Effector memory CD8-positive, alpha-beta T cell (primary cell): ENCODE measurements at regions not wholly inside any gene's neighbourhood (a gene's known extent, or its start where the extent isn't known, plus 50 kb on each side); places are given as distances from the start of the nearest gene placed in this dataset.
"Not testable (repeated sequence)": the region's sequence is repeated elsewhere in the genome, so short reads cannot be mapped to it uniquely, and the experiment has no call there.

Experiments
- ATAC-seq: fragments of 150-1000 bp; cut with Tn5 transposase; replicated peaks from 2 replicates; pipeline ENCODE4 v1.10.0; 2021; ENCODE audit warnings: mild to moderate bottlenecking, moderate library complexity
- DNase-seq, 3 experiments: peaks; one replicate each; pipeline ENCODE4 v3.0.0; 2021
- H3K27ac Mint-ChIP-seq, 2 donors: one replicate each; pipeline ENCODE4 v1.8.0; 2022; ENCODE audit warnings: mild to moderate bottlenecking in 2 of 2, mixed read lengths in 2 of 2, moderate library complexity in 2 of 2
- H3K27me3 Mint-ChIP-seq, 2 donors: one replicate each; pipeline ENCODE4 v1.8.0; 2022; ENCODE audit warnings: mixed read lengths in 2 of 2
- H3K36me3 Mint-ChIP-seq: one replicate; pipeline ENCODE4 v1.8.0; 2022; ENCODE audit warnings: mild to moderate bottlenecking, moderate library complexity, mixed read lengths; ENCODE audit not compliant: insufficient read depth
- H3K4me1 Mint-ChIP-seq, 2 donors: one replicate each; pipeline ENCODE4 v1.8.0; 2022; ENCODE audit warnings: low read depth in 2 of 2, mixed read lengths in 2 of 2
- H3K4me3 Mint-ChIP-seq, 2 donors: one replicate each; pipeline ENCODE4 v1.8.0; 2022; ENCODE audit warnings: mild to moderate bottlenecking in 2 of 2, mixed read lengths in 2 of 2, moderate library complexity in 2 of 2
- H3K9me3 Mint-ChIP-seq, 2 donors: one replicate each; pipeline ENCODE4 v1.8.0; 2022; ENCODE audit warnings: mixed read lengths in 2 of 2

- Mint-ChIP-seq H3K36me3 (no peaks in the 10 kb centered on the region), H3K27me3 (peaks cover 56 to 81% of the 10 kb centered on the region in 2 donors), H3K27ac (no peak overlapping the region), H3K4me1 (peaks cover 9% of the 10 kb centered on the region in 2 donors), H3K9me3 (no peaks in the 10 kb centered on the region), H3K4me3 (peak overlapping the region; percentile 42 to 57)
- DNase-seq (no peak), ATAC-seq (no peak)
Observed at GRCh38 chr22:25281675-25282345, 62.4 kb downstream of the CRYBB2 start.

- Mint-ChIP-seq H3K27me3 (peaks cover 56 to 85% of the 10 kb centered on the region in 2 donors), H3K27ac (no peak overlapping the region), H3K9me3 (no peaks in the 10 kb centered on the region), H3K36me3 (no peaks in the 10 kb centered on the region), H3K4me3 (peak overlapping the region; percentile 42 to 57), H3K4me1 (peaks cover 9% of the 10 kb centered on the region in 2 donors)
- ATAC-seq (no peak), DNase-seq (no peak)
Observed at GRCh38 chr22:25282346-25282670, 62.9 kb downstream of the CRYBB2 start.

- H3K4me1 Mint-ChIP-seq = peaks cover 9% of the 10 kb centered on the region in 2 donors
- no peak overlapping the region for H3K27ac Mint-ChIP-seq
- no peak for ATAC-seq
- H3K36me3 Mint-ChIP-seq = no peaks in the 10 kb centered on the region
- peaks cover 56 to 83% of the 10 kb centered on the region in 2 donors for H3K27me3 Mint-ChIP-seq
- H3K4me3 Mint-ChIP-seq = no peak overlapping the region
- H3K9me3 Mint-ChIP-seq = no peaks in the 10 kb centered on the region
- no peak for DNase-seq
Observed at GRCh38 chr22:25282671-25283561, 63.5 kb downstream of the CRYBB2 start.

GRCh38 chr22:25288481-25288880 is 69.0 kb downstream of the CRYBB2 start:
- H3K27ac Mint-ChIP-seq, ATAC-seq, H3K36me3 Mint-ChIP-seq, DNase-seq, H3K4me1 Mint-ChIP-seq, H3K9me3 Mint-ChIP-seq, H3K4me3 Mint-ChIP-seq: not testable (repeated sequence)
- H3K27me3 Mint-ChIP-seq = peaks cover 21 to 31% of the 10 kb centered on the region in 2 donors

DNA sequence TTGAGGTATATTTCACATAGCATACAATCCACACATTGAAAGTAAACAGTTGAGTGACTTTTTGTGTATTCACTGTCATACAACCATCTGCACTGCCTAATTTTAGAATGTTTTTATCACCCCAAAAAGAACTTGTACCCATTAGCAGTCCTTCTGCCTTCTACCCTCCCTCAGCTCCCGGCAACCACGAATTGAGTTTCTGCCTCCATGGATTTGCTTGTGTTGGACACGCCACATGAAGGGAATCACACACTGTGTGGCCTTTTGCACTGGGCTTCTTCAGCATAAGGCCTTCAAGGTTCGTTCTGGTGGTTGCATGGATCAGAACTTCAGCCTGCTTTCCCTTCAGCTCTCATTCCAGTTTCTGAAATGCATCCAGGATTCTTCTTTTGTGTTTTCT is 82.5 kb downstream of the CRYBB2 start:
- not testable (repeated sequence) for H3K4me1 Mint-ChIP-seq, ATAC-seq, H3K36me3 Mint-ChIP-seq, DNase-seq, H3K27ac Mint-ChIP-seq, H3K4me3 Mint-ChIP-seq, H3K9me3 Mint-ChIP-seq
- peaks cover 37 to 48% of the 10 kb centered on the region in 2 donors for H3K27me3 Mint-ChIP-seq

DNA sequence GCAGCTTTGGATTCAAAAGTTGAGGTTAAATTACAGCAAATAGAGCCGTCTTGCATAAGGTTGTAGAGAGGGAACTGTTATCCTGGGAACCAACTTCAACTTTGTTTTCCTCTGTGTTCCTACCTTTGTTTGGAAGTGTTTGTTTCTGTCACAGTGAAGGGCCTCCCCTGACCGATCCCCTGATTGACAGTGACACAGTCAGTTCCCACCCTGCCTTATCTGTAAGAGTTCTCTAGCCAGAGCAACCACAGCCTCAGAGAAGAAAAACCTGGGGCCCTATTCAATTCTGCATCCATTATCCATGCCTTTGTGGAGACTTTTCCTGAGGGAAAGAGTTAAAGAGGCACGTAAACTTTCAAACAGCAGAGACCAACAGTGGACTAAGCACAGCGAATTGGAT is 90.1 kb downstream of the CRYBB2 start:
- not testable (repeated sequence) for H3K36me3 Mint-ChIP-seq, H3K27ac Mint-ChIP-seq, DNase-seq, ATAC-seq, H3K4me3 Mint-ChIP-seq, H3K9me3 Mint-ChIP-seq, H3K4me1 Mint-ChIP-seq
- peaks cover 33 to 55% of the 10 kb centered on the region in 2 donors for H3K27me3 Mint-ChIP-seq

DNA sequence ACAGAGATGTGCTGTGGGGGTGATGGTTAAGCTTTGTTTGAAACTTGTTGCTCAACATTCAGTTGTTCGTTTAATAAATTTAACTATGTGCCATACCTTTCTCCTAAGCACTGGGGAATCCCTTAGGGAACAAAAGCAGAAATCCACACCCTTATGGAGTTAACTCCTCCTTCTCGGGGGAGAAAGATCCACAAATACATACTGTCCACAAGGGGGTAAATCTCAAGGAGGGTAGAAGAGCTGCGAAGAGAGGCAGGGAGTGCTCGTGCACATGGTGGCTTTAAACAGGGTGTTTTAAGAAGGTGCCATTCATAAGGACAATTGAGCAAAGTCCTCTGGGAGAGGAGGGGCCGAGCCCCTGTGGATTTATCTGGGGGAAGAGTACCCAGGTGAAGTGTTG is 92.5 kb downstream of the CRYBB2 start:
- DNase-seq, H3K9me3 Mint-ChIP-seq, H3K4me1 Mint-ChIP-seq, H3K4me3 Mint-ChIP-seq, H3K27ac Mint-ChIP-seq, H3K36me3 Mint-ChIP-seq, ATAC-seq: not testable (repeated sequence)
- peaks cover 34 to 55% of the 10 kb centered on the region in 2 donors for H3K27me3 Mint-ChIP-seq

GRCh38 chr22:25318081-25318823 is 98.8 kb downstream of the CRYBB2 start:
- H3K36me3 Mint-ChIP-seq = no peaks in the 10 kb centered on the region
- H3K4me3 Mint-ChIP-seq = no peak overlapping the region
- DNase-seq (no peak), ATAC-seq (no peak)
- H3K9me3 Mint-ChIP-seq = no peaks in the 10 kb centered on the region
- no peak overlapping the region for H3K27ac Mint-ChIP-seq
- H3K4me1 Mint-ChIP-seq = no peaks in the 10 kb centered on the region
- peaks cover 9 to 23% of the 10 kb centered on the region in 2 donors for H3K27me3 Mint-ChIP-seq

- Mint-ChIP-seq H3K4me3 (no peak overlapping the region), H3K4me1 (no peaks in the 10 kb centered on the region), H3K36me3 (peaks cover 2% of the 10 kb centered on the region), H3K27me3 (peaks cover 7 to 34% of the 10 kb centered on the region in 2 donors), H3K9me3 (no peaks in the 10 kb centered on the region), H3K27ac (no peak overlapping the region)
- no peak for ATAC-seq
- no peak for DNase-seq
Observed at GRCh38 chr22:25327018-25327755, 107.7 kb downstream of the CRYBB2 start.

DNA sequence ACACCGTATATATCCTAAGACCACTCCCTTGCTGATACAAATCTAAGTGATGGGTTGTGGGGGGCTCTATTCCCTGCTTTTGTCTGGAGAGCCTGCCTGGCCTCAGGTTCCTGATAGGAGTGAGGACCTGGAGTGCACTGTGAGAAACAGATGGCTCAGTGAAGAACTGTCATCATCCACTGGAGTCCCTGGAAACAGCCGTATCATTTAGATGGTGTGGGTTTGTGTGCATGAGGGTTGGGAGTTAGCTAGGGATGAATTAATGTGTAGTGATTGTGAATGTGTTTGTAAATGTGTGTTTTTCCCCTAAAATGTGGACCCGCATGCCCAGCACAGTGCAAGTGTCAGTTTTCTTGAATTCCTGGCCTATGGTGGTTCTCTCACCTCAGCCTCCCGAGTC is 111.6 kb downstream of the CRYBB2 start:
- Mint-ChIP-seq H3K36me3 (no peaks in the 10 kb centered on the region), H3K27me3 (peaks cover 0 to 40% of the 10 kb centered on the region in 2 donors), H3K4me3 (no peak overlapping the region), H3K27ac (no peak overlapping the region), H3K9me3 (no peaks in the 10 kb centered on the region), H3K4me1 (peaks cover 0 to 4% of the 10 kb centered on the region in 2 donors)
- ATAC-seq (no peak), DNase-seq (no peak)

GRCh38 chr22:25331911-25332310 is 112.5 kb downstream of the CRYBB2 start:
- H3K27me3 Mint-ChIP-seq = peaks cover 0 to 35% of the 10 kb centered on the region in 2 donors
- H3K4me1 Mint-ChIP-seq, H3K27ac Mint-ChIP-seq, ATAC-seq, DNase-seq, H3K4me3 Mint-ChIP-seq, H3K9me3 Mint-ChIP-seq, H3K36me3 Mint-ChIP-seq: not testable (repeated sequence)

DNA sequence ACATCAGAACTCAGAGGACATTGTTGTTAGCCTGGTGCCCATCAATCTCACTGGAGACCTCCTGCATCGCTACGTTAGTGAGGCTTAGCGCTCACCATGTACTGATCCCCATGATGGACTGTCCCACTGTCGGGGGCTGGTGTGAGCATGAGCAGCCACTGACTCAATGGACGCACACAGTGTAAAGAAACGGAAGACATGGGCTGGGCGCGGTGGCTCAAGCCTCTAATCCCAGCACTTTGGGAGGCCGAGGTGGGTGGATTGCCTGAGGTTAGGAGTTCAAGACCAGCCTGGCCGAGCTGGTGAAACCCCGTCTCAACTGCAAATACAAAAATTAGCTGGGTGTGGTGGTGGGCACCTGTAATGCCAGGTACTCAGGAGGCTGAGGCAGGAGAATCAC is 112.9 kb downstream of the CRYBB2 start:
- Mint-ChIP-seq H3K27ac (no peak overlapping the region), H3K27me3 (peaks cover 0 to 31% of the 10 kb centered on the region in 2 donors), H3K4me1 (peaks cover 0 to 4% of the 10 kb centered on the region in 2 donors), H3K9me3 (peaks cover 0 to 1% of the 10 kb centered on the region in 2 donors), H3K36me3 (no peaks in the 10 kb centered on the region), H3K4me3 (no peak overlapping the region)
- DNase-seq (no peak), ATAC-seq (no peak)

GRCh38 chr22:25334162-25334490 is 114.7 kb downstream of the CRYBB2 start:
- no peak overlapping the region for H3K4me3 Mint-ChIP-seq
- H3K4me1 Mint-ChIP-seq = peaks cover 0 to 4% of the 10 kb centered on the region in 2 donors
- H3K27me3 Mint-ChIP-seq = peaks cover 0 to 31% of the 10 kb centered on the region in 2 donors
- H3K9me3 Mint-ChIP-seq = peaks cover 0 to 4% of the 10 kb centered on the region in 2 donors
- no peaks in the 10 kb centered on the region for H3K36me3 Mint-ChIP-seq
- ATAC-seq = no peak
- peak in 2 of 3 experiments; percentile 12 to 13 for DNase-seq
- H3K27ac Mint-ChIP-seq = no peak overlapping the region
